Cardiac muscle cell (in vitro differentiated cells and primary cell): ENCODE measurements at regions not wholly inside any gene's neighbourhood (a gene's known extent, or its start where the extent isn't known, plus 50 kb on each side); places are given as distances from the start of the nearest gene placed in this dataset.
A peak's percentile ranks its signal among the peaks of the same experiment; 100 is the strongest.

Experiments used
- DNase-seq, 2 donors: peaks; one replicate each; pipeline versions ENCODE4 v3.0.0 to v3.0.0-alpha.2; 2010 to 2017; ENCODE audit warnings: low read depth in 1 of 2, low spot score in 1 of 2
- H3K27ac ChIP-seq: fragments of 200-600 bp; sonication (generic); 2 replicates; pipeline ENCODE4 v1.5.1; 2016
- H3K27me3 ChIP-seq: fragments of 200-600 bp; sonication (generic); 2 replicates; pipeline ENCODE4 v1.6.0; 2016; ENCODE audit warnings: control low read depth
- H3K36me3 ChIP-seq: fragments of 200-600 bp; sonication (generic); 2 replicates; pipeline ENCODE4 v1.5.1; 2016; ENCODE audit warnings: control low read depth
- H3K4me1 ChIP-seq: fragments of 200-600 bp; sonication (generic); 2 replicates; pipeline ENCODE4 v1.8.1; 2017; ENCODE audit warnings: low read depth, mild to moderate bottlenecking, mixed run types
- H3K4me3 ChIP-seq: fragments of 200-600 bp; sonication (generic); 2 replicates; pipeline ENCODE4 v1.5.1; 2016; ENCODE audit warnings: mild to moderate bottlenecking
- H3K9me3 ChIP-seq: fragments of 200-600 bp; sonication (generic); 2 replicates; pipeline ENCODE4 v1.5.1; 2017; ENCODE audit warnings: low read depth, mild to moderate bottlenecking, control low read depth
- TF ChIP-seq, protein P1 (sequence below): IDR thresholded peaks from 2 replicates; pipeline ENCODE4 v1.5.1; 2012; ENCODE audit warnings: low read depth, mild to moderate bottlenecking, low read length

DNA sequence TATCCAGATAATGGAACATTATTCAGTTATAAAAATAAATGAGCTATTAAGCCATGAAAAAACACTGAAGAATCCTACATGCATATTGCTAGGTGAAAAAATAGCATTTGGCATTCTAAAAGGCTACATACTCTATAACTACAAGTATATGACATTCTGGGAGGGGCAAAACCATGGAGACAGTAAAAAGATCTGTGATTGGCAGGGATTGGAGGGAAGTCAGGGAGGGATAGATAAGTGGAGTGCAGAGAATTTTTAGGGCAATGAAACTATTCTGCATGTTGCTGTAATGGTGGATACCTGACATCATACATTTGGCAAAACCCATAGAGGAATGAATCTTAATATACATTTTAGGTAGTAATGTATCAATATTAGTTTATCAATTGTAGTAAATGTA is 63.1 kb upstream of the SLC38A2 start:
- Histone ChIP-seq H3K4me1 (peaks cover 14% of the 10 kb centered on the region), H3K27me3 (no peaks in the 10 kb centered on the region), H3K36me3 (no peaks in the 10 kb centered on the region), H3K27ac (no peak overlapping the region), H3K9me3 (no peaks in the 10 kb centered on the region), H3K4me3 (no peak overlapping the region)
- no peak for DNase-seq
- TF ChIP-seq, protein P1, sequence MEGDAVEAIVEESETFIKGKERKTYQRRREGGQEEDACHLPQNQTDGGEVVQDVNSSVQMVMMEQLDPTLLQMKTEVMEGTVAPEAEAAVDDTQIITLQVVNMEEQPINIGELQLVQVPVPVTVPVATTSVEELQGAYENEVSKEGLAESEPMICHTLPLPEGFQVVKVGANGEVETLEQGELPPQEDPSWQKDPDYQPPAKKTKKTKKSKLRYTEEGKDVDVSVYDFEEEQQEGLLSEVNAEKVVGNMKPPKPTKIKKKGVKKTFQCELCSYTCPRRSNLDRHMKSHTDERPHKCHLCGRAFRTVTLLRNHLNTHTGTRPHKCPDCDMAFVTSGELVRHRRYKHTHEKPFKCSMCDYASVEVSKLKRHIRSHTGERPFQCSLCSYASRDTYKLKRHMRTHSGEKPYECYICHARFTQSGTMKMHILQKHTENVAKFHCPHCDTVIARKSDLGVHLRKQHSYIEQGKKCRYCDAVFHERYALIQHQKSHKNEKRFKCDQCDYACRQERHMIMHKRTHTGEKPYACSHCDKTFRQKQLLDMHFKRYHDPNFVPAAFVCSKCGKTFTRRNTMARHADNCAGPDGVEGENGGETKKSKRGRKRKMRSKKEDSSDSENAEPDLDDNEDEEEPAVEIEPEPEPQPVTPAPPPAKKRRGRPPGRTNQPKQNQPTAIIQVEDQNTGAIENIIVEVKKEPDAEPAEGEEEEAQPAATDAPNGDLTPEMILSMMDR = no peak

DNA sequence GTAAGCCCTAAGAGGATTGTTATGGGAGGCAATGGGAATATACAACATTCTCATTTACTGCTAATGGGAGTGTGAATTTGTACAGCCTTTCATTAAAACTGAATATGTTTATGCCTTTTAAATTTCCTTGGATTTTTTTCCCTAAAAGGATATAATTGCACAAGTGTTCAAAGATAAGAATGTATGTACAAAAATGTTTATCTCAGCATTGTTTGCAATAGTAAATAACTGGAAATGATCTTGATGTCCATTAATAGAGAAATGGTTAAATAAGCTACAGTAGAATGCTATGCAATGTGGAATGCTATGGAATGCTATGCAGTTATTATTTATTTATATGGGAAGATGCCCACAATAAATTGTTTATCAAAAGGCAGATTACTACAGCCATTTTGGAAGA is 62.5 kb upstream of the SLC38A2 start:
- DNase-seq = no peak
- Histone ChIP-seq H3K27me3 (no peaks in the 10 kb centered on the region), H3K4me3 (no peak overlapping the region), H3K9me3 (no peaks in the 10 kb centered on the region), H3K27ac (no peak overlapping the region), H3K4me1 (peaks cover 19% of the 10 kb centered on the region), H3K36me3 (no peaks in the 10 kb centered on the region)
- TF ChIP-seq, protein P1 = no peak

DNA sequence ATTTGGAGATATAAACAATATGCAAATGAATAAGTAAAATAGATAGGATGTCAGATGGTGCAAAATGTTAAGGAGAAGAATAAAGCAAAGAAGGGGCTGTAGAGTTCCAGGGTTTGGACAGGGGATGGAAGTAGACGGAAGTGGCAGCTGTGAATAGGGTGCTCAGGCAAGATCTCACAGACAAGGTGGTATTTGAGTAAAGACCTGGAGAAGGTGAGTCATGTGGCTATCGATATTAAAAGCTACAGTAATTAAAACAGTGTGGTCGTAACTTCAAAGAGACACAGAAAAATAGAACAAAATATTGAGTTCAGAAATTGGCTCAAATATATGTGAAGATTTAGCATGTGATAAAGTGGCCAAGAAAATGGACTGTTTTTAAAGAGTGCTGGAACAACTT is 61.3 kb upstream of the SLC38A2 start:
- Histone ChIP-seq H3K4me1 (peaks cover 19% of the 10 kb centered on the region), H3K27ac (no peak overlapping the region), H3K4me3 (no peak overlapping the region), H3K27me3 (no peaks in the 10 kb centered on the region), H3K36me3 (no peaks in the 10 kb centered on the region), H3K9me3 (no peaks in the 10 kb centered on the region)
- TF ChIP-seq, protein P1 = no peak
- DNase-seq = no peak

DNA sequence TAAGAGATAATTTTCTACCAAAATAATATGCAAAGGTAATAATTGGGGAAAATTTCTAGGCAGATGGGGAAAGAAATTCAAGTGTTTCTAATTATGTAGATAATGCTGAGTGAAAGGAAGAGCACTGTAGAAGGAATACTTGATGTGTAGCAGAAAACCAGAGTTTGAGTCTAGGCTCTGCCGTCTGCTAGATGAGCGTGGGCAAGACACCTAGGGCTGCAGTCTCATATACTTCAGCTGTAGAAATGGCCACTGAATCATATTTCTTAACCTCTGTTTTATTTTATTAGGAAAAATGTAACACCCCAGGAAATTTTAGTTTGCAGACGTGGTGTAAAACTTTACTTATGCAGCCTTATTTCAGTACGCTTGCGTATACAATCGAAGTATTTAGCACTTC is 59.8 kb upstream of the SLC38A2 start:
- no peaks in the 10 kb centered on the region for H3K9me3 ChIP-seq
- no peak for DNase-seq
- no peaks in the 10 kb centered on the region for H3K36me3 ChIP-seq
- peak overlapping the region; percentile 80 for H3K27ac ChIP-seq
- no peak overlapping the region for H3K4me3 ChIP-seq
- H3K27me3 ChIP-seq = no peaks in the 10 kb centered on the region
- TF ChIP-seq, protein P1 = no peak
- peaks cover 19% of the 10 kb centered on the region for H3K4me1 ChIP-seq

DNA sequence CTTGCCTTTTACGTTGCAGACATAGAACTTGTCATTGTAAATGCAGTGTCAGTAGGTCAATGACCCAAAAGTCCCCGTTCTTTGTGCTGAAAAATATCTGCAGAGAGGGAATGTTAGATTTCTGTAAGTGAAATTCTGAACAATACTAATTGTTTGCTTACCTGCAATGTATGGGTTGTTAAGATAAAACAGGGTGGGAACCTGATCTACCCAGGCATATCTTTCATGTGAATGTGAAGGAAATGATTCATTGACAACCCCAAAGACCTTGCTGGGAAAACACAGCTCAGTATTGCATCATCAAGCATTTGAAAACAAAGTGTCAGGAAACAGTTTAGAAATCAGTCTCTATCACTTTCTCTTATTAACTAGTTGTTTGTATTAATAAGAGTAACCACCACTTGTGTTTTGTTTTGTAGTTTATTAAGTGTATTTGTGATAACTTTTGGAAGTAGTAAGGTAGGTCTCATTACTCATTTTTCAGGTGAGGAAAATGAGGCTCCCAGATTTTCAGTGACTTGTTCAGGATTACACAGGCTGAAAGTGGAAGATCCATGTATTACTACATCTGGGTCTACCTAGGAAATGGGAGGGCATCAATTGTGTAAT is 57.9 kb upstream of the SLC38A2 start:
- peaks cover 19% of the 10 kb centered on the region for H3K4me1 ChIP-seq

More for the DNA sequence above, 57.9 kb upstream of the SLC38A2 start:
- DNase-seq = peak in 1 of 2 donors; percentile 80
- Histone ChIP-seq H3K27ac (no peak overlapping the region), H3K27me3 (no peaks in the 10 kb centered on the region), H3K4me3 (no peak overlapping the region), H3K9me3 (no peaks in the 10 kb centered on the region), H3K36me3 (no peaks in the 10 kb centered on the region)
- TF ChIP-seq, protein P1 = no peak
